GM21367 (cell line): ENCODE measurements at regions not wholly inside any gene's neighbourhood (a gene's known extent, or its start where the extent isn't known, plus 50 kb on each side); places are given as distances from the start of the nearest gene placed in this dataset.

Experiments used
- ATAC-seq: cut with Tn5 transposase; IDR thresholded peaks from one replicate; pipeline ENCODE4 v1.9.1; 2021; ENCODE audit not compliant: unreplicated experiment

DNA sequence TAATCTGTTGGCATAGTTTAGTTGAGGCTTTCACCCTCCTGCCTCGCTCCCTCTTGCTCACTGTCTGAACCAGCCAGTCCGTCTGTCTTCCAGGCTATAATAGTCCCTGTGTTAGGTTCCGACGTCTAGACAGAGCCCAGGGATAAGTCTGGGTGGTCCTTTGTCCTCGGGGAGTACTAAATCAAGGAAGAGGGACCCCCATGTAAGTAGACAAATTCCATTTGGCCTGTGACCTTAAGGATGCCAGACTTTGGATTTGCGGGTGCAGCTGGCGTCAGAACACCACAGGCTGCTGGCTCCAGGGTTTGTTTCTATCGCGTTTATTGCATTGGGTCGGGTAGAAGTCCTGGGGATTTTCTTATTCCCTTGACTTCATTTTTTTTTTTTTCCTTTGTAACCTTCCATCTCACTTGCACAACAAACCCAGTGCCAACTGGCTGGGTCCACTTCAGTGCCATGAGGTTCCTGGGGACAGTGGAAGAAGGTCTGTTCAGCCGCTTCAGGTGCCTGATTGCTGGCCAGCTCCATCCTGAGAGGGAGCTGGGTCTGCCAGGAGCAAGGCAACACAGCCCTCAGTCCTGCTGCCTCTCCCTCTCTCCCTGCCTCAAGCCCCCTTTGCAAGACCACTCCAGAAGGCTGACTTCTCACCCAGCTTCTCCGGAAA is 95.4 kb upstream of the KLHL25 start:
- ATAC-seq, result no peak

DNA sequence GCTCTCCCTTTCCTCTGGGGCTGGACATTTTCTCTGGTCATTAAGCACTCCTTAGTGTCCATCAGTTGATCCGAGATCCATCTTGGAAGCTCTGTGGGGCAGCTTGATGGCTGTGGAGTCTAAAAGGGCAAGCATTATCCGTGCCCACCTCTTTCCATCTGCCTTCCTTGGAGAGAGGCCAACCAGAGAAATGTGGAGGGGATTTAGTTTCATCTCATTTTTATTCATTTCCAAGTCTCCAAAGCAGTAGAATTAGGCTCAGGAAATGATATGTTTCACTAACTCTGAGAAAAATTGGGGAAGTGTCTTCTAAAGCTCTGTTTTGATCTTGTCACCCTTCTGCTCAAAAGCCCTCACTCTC is 95.9 kb upstream of the KLHL25 start:
- no peak for ATAC-seq

DNA sequence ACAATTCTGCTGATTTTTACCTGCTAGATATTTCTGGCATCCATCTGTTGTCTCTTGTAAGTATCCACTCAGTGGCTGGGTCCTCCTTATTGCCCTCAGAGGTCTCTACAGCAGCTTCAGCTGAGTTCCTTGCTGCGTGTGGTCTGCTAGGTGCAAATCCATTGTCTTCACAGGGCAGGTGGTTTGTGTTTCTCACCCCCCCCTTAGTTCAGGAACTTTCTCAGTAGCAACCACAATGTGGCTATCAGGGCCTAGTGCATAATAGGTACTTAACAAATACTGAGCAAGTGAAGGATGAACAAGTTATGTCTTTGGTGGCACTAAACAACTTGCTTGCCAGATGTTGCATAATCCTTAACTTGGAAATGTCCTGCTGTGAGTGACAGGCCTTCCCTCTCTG is 96.7 kb upstream of the KLHL25 start:
- ATAC-seq, result no peak

DNA sequence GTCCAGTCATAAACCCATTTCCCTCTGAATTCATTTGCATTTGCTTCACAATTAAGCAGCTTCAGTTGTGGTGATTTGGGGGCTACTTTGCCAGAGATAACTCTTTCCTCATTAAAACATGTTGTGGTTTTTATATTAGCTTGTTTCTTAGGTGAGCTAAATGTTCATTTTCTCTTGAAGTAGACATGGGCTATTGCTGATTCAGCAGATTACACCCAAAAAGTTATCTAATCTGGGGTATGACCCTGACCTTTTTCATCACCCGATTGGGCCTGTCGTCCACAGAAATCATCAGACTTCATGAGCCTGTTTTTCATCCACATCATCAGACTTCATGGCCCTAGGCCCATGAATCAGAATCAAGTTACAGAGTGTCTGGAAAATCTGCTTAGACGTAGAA is 97.5 kb upstream of the KLHL25 start:
- no peak for ATAC-seq

DNA sequence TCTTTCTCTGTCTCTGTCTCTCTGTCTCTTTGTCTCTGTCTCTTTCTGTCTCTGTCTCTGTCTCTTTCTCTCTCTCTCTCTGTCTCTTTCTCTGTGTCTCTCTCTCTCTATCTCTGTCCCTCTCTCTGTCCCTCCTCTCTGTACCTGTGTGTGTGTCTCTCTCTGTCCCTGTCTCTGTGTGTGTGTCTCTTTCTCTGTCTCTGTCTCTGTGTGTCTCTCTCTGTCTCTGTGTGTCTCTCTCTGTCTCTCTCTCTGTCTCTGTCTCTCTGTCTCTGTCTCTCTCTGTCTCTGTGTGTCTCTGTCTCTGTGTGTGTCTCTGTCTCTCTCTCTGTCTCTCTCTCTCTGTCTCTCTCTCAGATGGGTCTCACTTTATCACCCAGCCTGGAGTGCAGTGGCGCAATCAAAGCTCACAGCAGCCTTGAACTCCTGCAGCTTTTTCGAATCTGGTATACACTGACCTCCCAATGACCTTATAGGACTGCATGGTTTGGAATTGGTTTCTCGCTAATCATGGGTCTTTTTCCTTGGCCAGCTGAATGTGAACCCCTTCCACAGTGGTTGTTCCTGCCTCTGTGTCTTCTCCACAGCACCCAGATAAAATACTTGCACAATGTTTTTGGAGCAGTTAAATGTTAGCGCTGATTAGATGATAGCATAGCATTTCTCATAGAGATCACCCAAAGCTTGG is 102.6 kb upstream of the KLHL25 start:
- ATAC-seq, result no peak

DNA sequence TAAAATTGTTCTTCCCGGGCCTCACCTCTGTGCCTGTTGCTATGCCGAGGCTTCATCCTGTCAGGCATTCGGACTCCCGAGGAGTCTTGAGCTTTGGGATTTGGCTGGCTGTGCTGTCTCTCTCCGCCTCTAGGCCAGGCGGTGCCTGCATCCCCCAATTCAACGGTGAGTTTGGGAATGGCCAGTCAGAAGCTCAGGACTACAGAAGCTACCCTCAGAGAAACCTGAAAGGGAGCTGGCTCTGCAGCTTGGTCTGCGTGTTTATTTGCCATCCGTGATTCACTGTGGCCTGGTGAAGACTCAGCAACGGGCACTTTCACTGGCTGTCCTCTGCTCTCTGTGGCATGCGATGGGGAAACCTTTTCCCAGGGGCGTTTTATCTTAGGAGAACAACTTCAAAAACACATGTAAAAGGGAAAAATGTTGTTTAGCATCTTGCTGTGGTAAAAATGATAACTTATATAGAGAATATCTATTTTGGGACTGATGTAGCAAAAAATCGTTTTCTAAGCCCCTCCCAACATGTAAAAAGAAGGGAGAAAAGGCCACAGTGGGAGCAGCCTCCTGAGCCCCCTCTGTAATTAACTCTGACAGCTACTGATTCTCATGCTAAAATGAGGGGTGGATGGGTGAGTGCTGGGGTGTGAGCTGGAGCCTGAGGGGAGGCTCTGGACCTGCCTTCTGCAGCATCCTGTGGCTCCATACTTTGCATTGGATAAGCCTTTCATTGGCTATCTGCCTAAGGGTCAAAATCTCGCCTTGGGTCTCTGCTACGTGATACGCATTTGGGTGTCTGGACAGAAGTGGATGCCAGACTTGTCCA is 103.4 kb upstream of the KLHL25 start:
- ATAC-seq, result no peak

DNA sequence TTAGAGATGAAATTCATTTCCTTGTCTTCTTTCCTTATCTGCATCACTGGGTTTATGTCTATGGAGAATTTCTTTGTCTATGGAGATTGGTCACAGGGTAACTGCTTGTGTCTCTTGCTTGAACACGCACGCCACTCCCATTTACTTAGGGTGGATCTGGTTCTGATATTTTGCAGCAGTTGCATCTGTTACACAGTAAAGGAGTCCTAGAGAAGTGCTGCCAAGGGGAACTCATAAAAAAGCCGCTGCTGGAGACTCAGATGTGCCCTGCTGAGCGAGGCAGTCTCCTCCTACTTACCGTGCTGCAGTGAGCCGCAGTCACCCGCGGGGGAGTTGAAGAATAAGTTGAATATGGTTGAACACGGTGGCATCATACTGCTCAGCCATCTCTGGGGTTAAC is 105.2 kb upstream of the KLHL25 start:
- no peak for ATAC-seq

DNA sequence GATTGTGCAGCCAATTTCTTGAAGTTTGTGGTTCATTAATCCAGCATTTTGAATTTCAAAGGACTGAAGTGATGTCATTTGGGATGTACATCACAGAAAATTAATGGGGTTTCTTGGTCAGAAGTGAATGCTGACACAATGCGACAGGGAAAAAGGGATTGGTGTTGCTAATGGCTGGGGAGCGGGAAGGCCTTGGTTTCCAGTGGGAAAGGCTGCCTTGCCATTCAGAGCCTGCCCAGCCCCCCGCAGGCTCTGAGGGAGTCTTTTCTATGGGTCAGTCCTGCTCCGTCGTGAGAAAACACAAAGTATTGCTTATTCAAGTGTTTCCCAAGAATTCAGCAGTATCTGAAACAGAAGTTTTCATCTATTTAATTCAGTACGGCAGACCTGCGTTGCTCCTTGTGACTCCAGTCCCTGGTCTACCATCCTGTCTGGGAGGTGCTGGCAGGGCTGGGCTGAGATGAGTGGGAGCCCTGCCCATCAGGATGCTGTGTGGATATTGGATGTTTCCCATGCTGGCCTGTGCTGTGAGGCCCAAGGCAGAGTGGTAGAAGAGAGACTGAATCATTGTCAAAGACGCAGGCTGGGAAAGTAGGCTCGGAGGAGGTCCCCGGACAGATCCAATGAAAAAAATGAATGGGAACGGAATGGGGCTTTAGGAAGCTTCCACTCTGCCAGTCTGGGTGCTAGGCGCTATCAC is 111.2 kb upstream of the KLHL25 start:
- no peak for ATAC-seq

DNA sequence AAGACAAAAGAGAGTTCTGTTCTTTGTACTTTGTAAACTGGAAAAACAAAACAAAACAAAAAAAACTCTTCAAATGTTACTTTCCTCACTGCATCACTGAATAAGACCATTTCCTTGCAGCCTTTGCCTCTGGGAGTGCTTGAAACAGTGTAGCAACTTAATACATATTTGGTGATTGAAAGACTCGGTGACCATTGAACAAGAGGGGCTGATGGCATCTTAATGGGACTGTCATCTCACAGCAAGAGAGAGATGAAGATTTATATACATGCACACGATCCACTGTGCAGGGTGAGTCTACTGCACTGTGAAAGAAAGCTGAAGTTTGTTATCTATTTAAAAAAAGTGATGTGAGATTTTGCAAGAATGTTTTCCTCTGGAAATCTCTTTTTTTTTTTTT is 111.9 kb upstream of the KLHL25 start:
- no peak for ATAC-seq

DNA sequence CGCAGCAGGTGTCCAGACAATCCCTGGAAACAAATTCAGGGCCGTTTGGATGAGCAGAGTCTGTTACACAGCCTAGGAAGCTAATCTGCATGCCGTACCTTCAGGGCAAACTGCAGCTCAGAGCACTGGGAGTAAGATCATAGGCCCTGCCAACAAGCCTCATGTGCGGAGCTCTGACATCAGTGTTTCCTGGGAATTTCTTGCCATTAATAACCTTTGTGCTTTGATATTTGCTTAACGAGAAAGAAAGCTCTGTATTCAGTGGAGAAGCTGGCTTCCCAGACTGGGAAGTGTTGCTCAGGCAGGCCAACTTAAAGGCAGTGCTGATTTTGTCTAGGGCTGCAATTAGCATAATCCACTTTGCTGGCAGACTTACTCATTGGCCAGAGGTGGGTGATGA is 116.1 kb upstream of the KLHL25 start:
- ATAC-seq, result no peak

DNA sequence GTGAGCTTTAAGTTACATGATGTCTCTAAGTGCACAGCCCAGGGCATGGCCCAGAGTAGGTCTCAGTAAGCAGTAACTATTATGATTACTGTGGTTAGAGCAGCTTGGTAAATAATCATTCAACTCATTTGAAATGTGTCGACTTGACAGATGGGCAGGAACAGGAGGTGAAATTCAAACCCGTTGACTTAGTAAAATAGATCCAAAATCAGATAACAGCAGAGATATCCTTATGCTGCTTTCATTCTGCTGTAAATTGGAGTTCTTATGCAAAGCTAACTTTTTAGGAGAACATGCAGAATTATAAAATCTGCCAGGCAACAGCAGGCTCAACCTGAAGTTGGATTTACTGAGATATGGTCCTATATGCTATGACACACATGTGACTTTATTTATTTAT is 118.7 kb upstream of the KLHL25 start:
- ATAC-seq, result no peak

DNA sequence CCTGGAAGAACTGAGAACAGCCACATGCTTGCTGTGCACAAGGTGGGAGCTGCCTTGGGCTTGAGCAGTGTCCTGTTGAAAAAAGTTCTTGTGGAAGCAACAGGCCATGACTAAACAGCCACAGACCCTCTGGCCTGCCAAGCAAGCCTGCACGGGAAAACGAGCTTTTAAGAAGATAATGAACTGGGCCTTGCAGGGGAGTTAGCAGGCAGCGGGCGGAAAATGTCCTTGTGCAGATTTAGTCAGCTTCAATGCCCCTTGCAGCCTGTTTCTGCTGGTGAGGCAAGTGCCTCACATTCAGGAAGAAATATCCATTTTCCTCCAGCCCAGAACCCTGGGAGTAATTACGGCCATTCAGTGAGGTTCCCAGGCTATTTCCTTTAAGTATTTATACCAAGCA is 126.2 kb upstream of the KLHL25 start:
- ATAC-seq, result no peak

DNA sequence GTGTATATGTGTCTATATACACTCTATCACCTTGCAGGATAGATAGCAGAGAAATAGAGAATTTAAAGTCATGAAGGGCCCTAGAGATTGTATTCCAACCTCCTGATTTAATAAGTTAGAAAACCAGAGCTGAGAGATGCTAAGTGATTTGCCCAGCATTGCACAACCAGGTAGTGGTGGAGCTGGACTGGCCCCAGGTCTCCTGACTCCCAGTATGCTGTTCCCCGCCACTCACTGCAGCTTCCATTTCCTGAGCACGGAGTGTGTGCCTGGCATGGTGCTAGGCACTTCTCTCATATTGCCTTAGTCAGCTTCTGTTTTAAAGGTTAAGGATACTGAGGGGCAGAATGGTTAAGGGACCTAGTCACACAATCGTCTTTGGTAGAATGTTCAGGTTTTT is 129.4 kb upstream of the KLHL25 start:
- ATAC-seq, result no peak

DNA sequence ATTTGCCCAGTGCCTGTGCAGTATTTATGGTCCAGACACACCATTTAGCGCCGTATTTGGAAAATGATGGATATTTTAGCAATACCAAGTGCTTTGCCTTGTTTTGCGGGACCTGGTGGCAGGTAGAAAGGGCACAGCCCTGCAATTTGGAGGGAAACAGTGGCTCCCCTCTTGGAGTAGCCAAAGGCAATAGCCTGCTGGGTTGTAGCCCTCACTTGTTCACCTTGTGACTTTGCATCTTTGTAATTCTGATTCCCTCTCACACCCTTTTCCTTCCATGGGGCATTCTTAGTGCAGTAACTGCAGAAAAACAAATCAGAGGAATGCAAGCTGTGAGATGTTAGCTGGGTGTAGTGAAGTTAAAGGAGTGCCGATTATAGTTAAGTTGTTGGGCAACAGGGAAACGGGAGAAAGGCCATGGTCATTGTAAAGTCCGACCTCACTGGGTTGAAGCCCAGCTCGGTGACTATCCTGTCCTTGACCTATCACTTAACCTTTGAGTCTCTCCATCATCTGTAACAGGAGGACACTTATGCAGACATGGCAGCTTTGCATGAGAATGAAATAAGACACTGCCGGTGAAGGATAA is 131.0 kb upstream of the KLHL25 start:
- ATAC-seq, result no peak

DNA sequence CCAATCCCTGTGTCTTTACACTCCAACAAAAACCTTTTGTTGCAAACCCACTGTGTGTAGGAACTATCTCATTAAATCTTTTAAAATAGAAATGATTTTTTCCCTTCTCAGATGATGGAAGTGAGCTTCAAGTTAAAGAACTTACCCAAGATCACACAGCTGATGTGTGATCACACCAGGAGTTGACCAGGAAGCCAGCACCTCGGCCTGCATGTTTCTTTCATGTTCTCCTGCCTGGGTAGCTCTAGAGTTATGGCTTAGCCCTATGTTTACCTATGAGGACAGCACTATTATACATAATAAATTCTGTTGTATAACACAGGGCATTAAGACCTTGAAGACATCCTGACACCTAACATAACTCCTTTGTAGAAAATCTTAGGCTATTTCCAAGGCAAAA is 132.1 kb upstream of the KLHL25 start:
- no peak for ATAC-seq

DNA sequence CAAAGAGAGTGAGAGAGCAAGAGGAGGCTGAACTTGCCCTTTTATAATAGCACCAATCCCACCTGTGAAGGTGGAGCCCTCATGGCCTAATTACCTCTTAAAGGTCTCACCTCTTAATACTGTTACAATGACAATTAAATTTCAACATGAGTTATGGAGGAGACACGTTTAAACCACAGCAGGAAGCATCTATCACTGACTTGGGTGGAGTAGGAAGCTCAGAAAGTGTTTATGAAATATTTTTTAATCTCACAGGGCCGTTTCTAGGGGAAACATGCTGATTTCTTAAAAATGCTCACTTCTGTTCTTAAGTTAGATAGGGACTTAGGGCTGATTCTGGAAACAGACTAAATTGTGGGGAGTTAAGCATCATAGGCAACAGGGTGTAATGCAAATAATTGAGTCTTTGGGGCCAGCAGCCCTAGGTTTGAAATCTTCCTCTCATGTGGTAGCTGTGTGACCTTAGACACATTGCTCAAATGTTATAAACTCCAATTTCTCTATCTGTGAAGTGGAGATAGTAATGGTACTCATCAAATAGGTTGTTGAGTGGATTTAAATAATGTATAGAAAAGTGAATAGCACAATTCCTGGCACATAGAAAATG is 133.3 kb upstream of the KLHL25 start:
- no peak for ATAC-seq

DNA sequence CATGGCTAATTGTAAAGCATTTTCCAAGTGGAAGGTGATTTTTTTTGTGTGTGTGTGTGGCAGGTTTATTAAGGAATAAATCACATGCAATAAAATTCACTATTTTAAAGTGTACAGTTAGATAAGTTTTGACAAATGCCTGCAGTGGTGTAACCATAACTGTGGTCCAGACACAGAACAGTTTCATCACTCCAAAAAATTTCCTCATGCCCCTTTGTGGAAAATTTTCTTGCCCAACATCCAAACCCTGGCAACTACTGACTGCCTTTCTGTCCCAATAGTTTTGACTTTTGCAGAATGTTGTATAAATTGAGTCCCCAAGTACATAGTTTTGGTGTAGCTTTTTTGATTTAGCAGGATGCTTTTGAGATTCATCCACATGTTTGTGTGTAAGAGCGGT is 135.1 kb upstream of the KLHL25 start:
- ATAC-seq, result no peak

DNA sequence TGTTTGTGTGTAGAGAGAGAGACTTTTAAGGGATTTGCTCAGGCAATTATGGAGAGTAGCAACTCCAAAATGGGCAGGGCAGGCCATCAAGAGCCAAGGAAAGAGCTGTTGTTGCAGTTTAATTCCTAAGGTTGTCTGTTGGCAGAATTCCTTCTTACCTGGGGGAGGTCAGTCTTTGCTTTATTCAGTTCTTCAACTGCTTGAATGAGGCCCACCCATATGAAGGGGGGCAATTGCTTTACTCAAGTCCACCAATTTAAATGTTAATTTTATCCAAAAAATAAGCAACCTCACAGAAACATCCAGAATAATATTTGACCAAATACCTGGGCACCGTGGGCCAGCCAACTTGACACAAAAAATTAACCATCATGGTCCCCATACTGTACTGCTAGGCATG is 137.7 kb upstream of the KLHL25 start:
- no peak for ATAC-seq

DNA sequence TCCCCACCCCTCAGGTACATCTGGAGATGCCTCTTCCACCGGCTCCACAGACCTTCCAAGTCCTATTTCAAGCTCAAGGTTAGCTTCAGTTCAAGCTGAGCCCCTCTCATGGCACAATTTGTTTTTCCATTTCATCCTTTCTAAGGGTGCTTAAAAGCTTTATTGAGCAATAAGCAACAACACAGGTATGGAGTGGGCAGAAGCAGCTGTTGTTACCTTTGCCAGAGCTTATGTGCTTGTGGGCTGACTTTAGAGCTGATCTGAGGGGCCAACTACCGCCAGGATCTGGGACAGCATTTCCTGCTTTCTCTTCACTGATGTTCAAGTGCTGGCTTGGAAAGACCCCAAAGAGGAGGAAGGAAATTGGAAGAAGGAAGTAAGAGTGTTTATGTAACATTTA is 140.0 kb upstream of the KLHL25 start:
- no peak for ATAC-seq

DNA sequence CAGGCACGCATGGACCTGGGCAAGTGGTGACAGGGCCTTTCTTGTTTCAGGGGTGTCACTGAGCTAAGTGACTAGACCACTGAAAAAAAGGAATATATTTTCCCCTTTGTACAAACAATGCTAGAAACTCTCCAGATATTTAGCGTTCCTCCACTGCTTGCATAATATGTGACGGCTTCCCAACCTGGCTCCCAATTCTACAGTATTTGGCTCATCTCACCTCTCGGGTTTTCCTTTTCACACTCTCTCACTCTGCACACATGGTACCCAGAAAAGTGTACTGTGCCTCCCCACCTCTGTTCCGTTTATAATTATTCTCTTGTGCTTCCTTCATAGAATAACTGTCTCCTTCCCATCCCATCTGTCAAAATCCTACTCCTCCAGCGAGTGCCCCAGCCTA is 140.5 kb upstream of the KLHL25 start:
- ATAC-seq, result no peak

DNA sequence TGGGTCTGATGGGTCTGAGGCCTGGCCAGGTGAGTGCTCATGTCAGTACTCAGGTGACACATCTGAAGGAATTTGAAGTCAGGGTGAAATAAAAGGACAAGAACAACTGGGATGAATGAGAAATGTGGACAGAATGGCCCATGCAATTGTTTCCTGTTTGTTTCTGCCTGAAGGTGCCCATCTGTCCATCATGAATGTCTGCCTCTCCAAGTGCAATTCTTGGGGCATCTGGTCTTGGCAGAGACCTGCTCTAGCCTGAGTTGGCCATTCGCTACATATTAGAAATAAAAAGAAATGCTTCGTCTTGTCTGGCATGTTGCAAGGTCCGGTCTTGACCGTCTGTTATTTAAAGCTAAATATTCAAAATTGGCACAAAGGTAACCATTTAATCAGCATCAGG is 142.0 kb upstream of the AGBL1 start:
- ATAC-seq, result no peak
